KMS-11 (cell line): ENCODE measurements at regions not wholly inside any gene's neighbourhood (a gene's known extent, or its start where the extent isn't known, plus 50 kb on each side); places are given as distances from the start of the nearest gene placed in this dataset.

ENCODE experiments used
- H2AFZ ChIP-seq: fragments of 200-600 bp; sonication (generic); 2 replicates; pipeline ENCODE4 v1.6.1; 2016; ENCODE audit warnings: antibody characterized with exemption, mixed run types, low read depth
- H3K27ac ChIP-seq: fragments of 200-600 bp; sonication (generic); 2 replicates; pipeline ENCODE4 v1.6.1; 2016; ENCODE audit warnings: mild to moderate bottlenecking, mixed run types
- H3K27me3 ChIP-seq: fragments of 200-600 bp; sonication (generic); 2 replicates; pipeline ENCODE4 v1.6.1; 2017; ENCODE audit warnings: mild to moderate bottlenecking, low read depth, mixed run types, moderate library complexity; ENCODE audit not compliant: insufficient read depth
- H3K36me3 ChIP-seq: fragments of 200-600 bp; sonication (generic); 2 replicates; pipeline ENCODE4 v1.6.1; 2017; ENCODE audit warnings: mild to moderate bottlenecking, mixed run types; ENCODE audit not compliant: insufficient read depth
- H3K4me1 ChIP-seq: fragments of 200-600 bp; sonication (generic); 2 replicates; pipeline ENCODE4 v1.6.1; 2016; ENCODE audit warnings: mild to moderate bottlenecking, low read depth, mixed run types; ENCODE audit not compliant: poor library complexity, severe bottlenecking
- H3K4me2 ChIP-seq: fragments of 200-600 bp; sonication (generic); 2 replicates; pipeline ENCODE4 v1.7.0; 2016; ENCODE audit warnings: mild to moderate bottlenecking, mixed run types
- H3K4me3 ChIP-seq: fragments of 200-600 bp; sonication (generic); IDR thresholded peaks from 2 replicates; pipeline ENCODE4 v1.6.1; 2017; ENCODE audit warnings: low read depth, low read length, mixed read lengths; ENCODE audit not compliant: insufficient read depth
- H3K79me2 ChIP-seq: fragments of 200-600 bp; sonication (generic); 2 replicates; pipeline ENCODE4 v1.6.1; 2016; ENCODE audit warnings: low read depth, mixed run types; ENCODE audit not compliant: insufficient read depth
- H3K9ac ChIP-seq: fragments of 200-600 bp; sonication (generic); 2 replicates; pipeline ENCODE4 v1.6.1; 2016; ENCODE audit warnings: mild to moderate bottlenecking, mixed run types
- H4K20me1 ChIP-seq: fragments of 200-600 bp; sonication (generic); 2 replicates; pipeline ENCODE4 v1.6.1; 2016; ENCODE audit warnings: mild to moderate bottlenecking, mixed run types; ENCODE audit not compliant: insufficient read depth
- TF ChIP-seq, protein P1 (sequence below): fragments of 200-600 bp; sonication (generic); conservative IDR thresholded peaks from 2 replicates; pipeline ENCODE4 v1.6.1; 2017; ENCODE audit warnings: low read depth, mild to moderate bottlenecking, antibody characterized with exemption, low read length, moderate library complexity, mixed read lengths

DNA sequence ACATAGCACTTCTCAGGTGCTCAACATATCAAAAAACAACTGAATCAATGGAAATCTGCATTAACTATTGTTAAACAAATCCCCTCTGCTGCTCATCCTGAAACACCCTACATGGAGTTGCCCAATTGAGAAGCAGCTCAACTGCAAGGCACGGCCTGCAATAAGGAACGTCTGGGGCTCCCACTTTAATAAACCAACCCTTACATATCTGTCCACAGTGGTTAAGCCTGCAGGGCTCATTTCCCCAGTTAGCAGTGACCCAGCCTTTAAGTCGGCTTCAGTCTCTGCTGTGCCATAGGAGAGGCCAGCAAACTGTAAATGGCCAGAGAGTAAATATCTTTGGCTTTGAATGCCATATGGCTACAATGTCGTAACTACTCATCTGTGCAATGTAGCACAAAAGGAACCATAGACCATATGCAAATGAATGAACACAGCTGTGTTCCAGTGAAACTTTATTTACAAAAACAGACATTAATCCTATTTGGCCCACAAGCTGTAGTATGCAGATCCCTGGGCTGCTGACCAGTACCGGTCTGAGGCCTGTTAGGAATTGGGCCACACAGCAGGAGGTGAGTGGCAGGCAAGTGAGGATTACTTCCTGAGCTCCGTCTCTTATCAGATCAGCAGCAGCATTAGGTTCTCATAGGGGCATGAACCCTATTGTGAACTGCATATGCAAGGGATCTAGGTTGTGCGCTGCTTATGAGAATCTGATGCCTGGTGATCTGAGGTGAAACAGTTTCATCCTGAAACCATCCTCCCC lies 522.7 kb upstream of the CDH4 start:
- no peaks in the 10 kb centered on the region for H3K36me3 ChIP-seq
- no peaks in the 10 kb centered on the region for H3K27me3 ChIP-seq
- H3K4me1 ChIP-seq: no peaks in the 10 kb centered on the region
- no peak overlapping the region for H3K4me2 ChIP-seq
- TF ChIP-seq, protein P1, sequence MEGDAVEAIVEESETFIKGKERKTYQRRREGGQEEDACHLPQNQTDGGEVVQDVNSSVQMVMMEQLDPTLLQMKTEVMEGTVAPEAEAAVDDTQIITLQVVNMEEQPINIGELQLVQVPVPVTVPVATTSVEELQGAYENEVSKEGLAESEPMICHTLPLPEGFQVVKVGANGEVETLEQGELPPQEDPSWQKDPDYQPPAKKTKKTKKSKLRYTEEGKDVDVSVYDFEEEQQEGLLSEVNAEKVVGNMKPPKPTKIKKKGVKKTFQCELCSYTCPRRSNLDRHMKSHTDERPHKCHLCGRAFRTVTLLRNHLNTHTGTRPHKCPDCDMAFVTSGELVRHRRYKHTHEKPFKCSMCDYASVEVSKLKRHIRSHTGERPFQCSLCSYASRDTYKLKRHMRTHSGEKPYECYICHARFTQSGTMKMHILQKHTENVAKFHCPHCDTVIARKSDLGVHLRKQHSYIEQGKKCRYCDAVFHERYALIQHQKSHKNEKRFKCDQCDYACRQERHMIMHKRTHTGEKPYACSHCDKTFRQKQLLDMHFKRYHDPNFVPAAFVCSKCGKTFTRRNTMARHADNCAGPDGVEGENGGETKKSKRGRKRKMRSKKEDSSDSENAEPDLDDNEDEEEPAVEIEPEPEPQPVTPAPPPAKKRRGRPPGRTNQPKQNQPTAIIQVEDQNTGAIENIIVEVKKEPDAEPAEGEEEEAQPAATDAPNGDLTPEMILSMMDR: no peak
- H3K4me3 ChIP-seq: no peak overlapping the region
- H4K20me1 ChIP-seq: no peaks in the 10 kb centered on the region
- H3K79me2 ChIP-seq: no peaks in the 10 kb centered on the region
- no peak overlapping the region for H2AFZ ChIP-seq
- H3K27ac ChIP-seq: no peak overlapping the region
- no peak overlapping the region for H3K9ac ChIP-seq

DNA sequence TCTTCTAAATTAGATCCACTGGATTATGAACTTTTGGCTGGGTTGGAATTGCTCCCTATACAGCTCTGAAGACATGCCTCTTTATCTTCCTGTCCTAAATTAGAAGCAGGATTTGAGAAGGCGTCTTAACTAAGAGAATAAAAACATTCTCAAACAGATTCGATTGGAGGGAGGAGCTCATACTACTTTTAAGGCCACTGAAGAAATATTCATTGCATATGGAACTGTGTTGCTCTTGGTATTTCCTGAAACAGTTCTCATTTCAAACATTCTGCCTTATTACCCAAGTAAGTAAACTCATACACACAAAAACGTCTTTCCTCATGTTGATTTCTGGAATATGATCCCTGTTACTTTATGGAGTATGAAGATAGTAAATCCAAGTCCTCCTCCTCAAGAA lies 519.7 kb upstream of the CDH4 start:
- TF ChIP-seq, protein P1: no peak
- H2AFZ ChIP-seq: no peak overlapping the region

DNA sequence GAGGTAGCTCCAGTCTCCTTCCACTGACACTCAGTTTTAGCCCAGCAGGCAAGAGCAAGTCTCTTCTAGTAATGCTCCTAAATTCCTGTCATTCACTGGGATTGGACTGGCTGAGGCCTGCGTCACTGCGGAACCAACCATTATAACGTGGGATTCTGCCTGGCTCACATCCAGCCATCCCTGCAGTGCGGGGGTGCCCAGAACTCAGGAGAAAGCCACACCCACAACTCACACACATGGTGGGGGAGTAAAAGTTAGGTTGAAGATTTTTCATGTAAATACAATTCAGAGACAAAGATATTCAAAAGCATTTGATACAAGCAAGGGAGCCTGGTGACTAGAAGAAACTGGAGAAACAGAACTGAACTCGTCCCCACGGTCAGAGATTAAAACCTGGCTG lies 504.0 kb upstream of the CDH4 start:
- TF ChIP-seq, protein P1: no peak
- Histone ChIP-seq H3K4me1 (no peaks in the 10 kb centered on the region), H2AFZ (no peak overlapping the region), H3K9ac (no peak overlapping the region), H3K27ac (no peak overlapping the region), H4K20me1 (no peaks in the 10 kb centered on the region), H3K27me3 (no peaks in the 10 kb centered on the region), H3K4me2 (no peak overlapping the region), H3K79me2 (no peaks in the 10 kb centered on the region), H3K36me3 (no peaks in the 10 kb centered on the region), H3K4me3 (no peak overlapping the region)

More for the DNA sequence above, 519.7 kb upstream of the CDH4 start:
- Histone ChIP-seq H4K20me1 (no peaks in the 10 kb centered on the region), H3K27me3 (no peaks in the 10 kb centered on the region), H3K79me2 (no peaks in the 10 kb centered on the region), H3K36me3 (no peaks in the 10 kb centered on the region), H3K27ac (no peak overlapping the region), H3K4me2 (no peak overlapping the region), H3K4me1 (no peaks in the 10 kb centered on the region), H3K4me3 (no peak overlapping the region), H3K9ac (no peak overlapping the region)

DNA sequence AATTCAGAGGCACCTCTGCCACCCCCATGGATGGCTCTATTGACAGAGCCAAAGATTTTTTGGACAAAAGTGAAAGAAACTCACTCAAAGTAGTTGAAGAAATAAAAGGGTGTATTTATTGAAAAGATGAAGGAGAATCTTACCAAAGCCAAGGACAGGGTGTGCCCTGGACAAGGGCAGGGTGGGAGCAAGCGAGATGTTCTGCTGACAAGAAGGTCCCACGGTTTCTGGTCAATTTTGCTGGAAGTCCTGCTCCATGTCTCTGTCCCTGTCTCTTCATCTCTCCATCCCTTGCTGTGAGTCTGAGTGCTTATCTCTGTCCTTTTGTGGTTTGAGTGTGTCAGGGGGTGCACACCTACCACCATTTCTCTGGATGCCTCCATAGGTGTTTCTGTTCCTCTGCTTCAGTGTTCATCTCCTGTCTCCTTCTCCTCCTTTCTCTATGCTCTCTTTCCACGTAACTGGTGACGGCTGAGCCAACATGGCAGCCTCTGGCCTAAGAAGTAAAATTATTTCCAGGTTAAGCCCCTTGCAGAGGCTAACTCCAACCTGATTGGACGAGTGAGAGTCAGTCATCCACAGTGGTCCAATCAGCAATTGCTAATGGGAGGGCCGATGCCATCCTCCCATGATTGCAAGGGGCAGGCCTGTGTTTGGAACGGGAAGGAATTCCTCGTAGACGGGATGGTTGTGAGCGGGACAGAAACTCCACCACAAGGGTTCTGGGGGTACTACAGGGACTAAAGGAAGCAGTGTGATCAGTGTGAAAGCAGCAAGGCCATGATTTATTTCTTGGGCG lies 502.1 kb upstream of the CDH4 start:
- H3K27ac ChIP-seq: no peak overlapping the region
- H3K9ac ChIP-seq: no peak overlapping the region
- TF ChIP-seq, protein P1: no peak
- H2AFZ ChIP-seq: no peak overlapping the region
- no peaks in the 10 kb centered on the region for H4K20me1 ChIP-seq
- H3K36me3 ChIP-seq: no peaks in the 10 kb centered on the region
- no peaks in the 10 kb centered on the region for H3K27me3 ChIP-seq
- no peaks in the 10 kb centered on the region for H3K4me1 ChIP-seq
- no peaks in the 10 kb centered on the region for H3K79me2 ChIP-seq
- no peak overlapping the region for H3K4me3 ChIP-seq
- H3K4me2 ChIP-seq: no peak overlapping the region
